ENCODE measurements at regions not wholly inside any gene's neighbourhood (a gene's known extent, or its start where the extent isn't known, plus 50 kb on each side); places are given as distances from the start of the nearest gene placed in this dataset.

- TF ChIP-seq, protein P1, sequence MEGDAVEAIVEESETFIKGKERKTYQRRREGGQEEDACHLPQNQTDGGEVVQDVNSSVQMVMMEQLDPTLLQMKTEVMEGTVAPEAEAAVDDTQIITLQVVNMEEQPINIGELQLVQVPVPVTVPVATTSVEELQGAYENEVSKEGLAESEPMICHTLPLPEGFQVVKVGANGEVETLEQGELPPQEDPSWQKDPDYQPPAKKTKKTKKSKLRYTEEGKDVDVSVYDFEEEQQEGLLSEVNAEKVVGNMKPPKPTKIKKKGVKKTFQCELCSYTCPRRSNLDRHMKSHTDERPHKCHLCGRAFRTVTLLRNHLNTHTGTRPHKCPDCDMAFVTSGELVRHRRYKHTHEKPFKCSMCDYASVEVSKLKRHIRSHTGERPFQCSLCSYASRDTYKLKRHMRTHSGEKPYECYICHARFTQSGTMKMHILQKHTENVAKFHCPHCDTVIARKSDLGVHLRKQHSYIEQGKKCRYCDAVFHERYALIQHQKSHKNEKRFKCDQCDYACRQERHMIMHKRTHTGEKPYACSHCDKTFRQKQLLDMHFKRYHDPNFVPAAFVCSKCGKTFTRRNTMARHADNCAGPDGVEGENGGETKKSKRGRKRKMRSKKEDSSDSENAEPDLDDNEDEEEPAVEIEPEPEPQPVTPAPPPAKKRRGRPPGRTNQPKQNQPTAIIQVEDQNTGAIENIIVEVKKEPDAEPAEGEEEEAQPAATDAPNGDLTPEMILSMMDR (IDR thresholded peaks at IDR 0.05): no peak
- TF ChIP-seq POLR2A (IDR thresholded peaks at IDR 0.05): no peak
Measured at GRCh38 chr2:187050409-187050998, 201.5 kb upstream of the ZSWIM2 start.

Data from body of pancreas (tissue), 4 donors.